ENCODE measurements at regions not wholly inside any gene's neighbourhood (a gene's known extent, or its start where the extent isn't known, plus 50 kb on each side); places are given as distances from the start of the nearest gene placed in this dataset.

DNA sequence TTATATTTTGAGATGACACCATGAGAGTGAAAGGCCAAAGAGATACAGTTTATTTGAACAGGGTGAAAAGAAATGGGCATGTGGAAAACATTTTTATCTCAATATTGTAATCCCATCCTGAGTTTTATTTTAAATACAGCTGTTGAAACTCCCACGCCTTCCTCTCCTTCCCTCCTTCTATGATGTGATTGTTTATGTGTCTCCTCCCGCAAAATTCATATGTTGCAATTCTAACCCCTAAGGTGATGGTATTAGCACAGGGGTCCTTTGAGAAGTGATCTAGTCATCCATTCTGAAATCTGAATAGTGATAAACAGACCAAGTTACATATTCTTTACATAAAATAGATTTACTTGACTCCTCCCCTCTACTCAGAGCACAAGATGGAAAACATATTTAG is 1275.4 kb upstream of the C9orf72 start:
- Histone ChIP-seq H3K79me2 (ENCODE audit: insufficient read depth, low read length) (no peaks in the 10 kb centered on the region), H2AFZ (ENCODE audit: low read length) (no peak overlapping the region), H3K4me3 (ENCODE audit: low read length, poor library complexity, severe bottlenecking) (no peak overlapping the region), H3K9me2 (replicated peaks; ENCODE audit: low read depth, low read length) (no peaks in the 10 kb centered on the region), H3K9ac (ENCODE audit: low read depth, low read length, poor library complexity, severe bottlenecking) (no peak overlapping the region), H3F3A (ENCODE audit: low read depth) (no peaks in the 10 kb centered on the region), H4K20me1 (ENCODE audit: insufficient read depth, low read length, poor library complexity, severe bottlenecking) (no peaks in the 10 kb centered on the region), H3K9me3 (ENCODE audit: insufficient read depth, low read depth, low read length) (no peaks in the 10 kb centered on the region), H3K4me2 (ENCODE audit: low read depth, low read length, poor library complexity, severe bottlenecking) (no peak overlapping the region), H3K36me3 (ENCODE audit: insufficient read depth, low read length) (no peaks in the 10 kb centered on the region), H3K4me1 (ENCODE audit: insufficient read depth, low read length, poor library complexity, severe bottlenecking) (peaks cover 24% of the 10 kb centered on the region), H3K27me3 (ENCODE audit: insufficient read depth, low read length, poor library complexity, severe bottlenecking) (no peaks in the 10 kb centered on the region)
- TF ChIP-seq, protein P1, sequence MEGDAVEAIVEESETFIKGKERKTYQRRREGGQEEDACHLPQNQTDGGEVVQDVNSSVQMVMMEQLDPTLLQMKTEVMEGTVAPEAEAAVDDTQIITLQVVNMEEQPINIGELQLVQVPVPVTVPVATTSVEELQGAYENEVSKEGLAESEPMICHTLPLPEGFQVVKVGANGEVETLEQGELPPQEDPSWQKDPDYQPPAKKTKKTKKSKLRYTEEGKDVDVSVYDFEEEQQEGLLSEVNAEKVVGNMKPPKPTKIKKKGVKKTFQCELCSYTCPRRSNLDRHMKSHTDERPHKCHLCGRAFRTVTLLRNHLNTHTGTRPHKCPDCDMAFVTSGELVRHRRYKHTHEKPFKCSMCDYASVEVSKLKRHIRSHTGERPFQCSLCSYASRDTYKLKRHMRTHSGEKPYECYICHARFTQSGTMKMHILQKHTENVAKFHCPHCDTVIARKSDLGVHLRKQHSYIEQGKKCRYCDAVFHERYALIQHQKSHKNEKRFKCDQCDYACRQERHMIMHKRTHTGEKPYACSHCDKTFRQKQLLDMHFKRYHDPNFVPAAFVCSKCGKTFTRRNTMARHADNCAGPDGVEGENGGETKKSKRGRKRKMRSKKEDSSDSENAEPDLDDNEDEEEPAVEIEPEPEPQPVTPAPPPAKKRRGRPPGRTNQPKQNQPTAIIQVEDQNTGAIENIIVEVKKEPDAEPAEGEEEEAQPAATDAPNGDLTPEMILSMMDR (conservative IDR thresholded peaks at IDR 0.05; ENCODE audit: low read length): no peak
- TF ChIP-seq EZH2phosphoT487 (IDR thresholded peaks at IDR 0.05; ENCODE audit: borderline replicate concordance): no peak

DNA sequence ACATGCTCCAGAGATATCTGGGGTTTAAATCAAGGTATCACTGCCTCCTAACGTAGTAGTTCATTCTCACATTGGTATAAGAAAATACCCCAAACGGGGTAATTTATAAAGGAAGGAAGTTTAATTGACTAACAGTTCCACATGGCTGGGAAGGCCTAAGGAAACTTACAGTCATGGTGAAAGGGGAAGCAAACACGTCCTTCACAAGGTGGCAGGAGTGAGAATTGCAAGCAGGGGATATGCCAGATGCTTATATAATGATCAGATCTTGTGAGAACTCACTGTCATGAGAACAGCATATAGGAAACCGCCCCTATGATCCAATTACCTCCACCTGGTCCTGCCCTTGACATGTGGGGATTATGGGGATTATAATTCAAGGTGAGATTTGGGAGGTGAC is 1280.2 kb upstream of the C9orf72 start:
- Histone ChIP-seq H4K20me1 (ENCODE audit: insufficient read depth, low read length, poor library complexity, severe bottlenecking) (no peaks in the 10 kb centered on the region), H3K9me2 (replicated peaks; ENCODE audit: low read depth, low read length) (no peaks in the 10 kb centered on the region), H3K9ac (ENCODE audit: low read depth, low read length, poor library complexity, severe bottlenecking) (no peak overlapping the region), H3K27me3 (ENCODE audit: insufficient read depth, low read length, poor library complexity, severe bottlenecking) (no peaks in the 10 kb centered on the region), H3K79me2 (ENCODE audit: insufficient read depth, low read length) (no peaks in the 10 kb centered on the region), H3F3A (ENCODE audit: low read depth) (no peaks in the 10 kb centered on the region), H3K36me3 (ENCODE audit: insufficient read depth, low read length) (no peaks in the 10 kb centered on the region), H3K4me2 (ENCODE audit: low read depth, low read length, poor library complexity, severe bottlenecking) (no peak overlapping the region), H3K9me3 (ENCODE audit: insufficient read depth, low read depth, low read length) (no peaks in the 10 kb centered on the region), H3K4me1 (ENCODE audit: insufficient read depth, low read length, poor library complexity, severe bottlenecking) (peaks cover 24% of the 10 kb centered on the region), H3K4me3 (ENCODE audit: low read length, poor library complexity, severe bottlenecking) (no peak overlapping the region), H2AFZ (ENCODE audit: low read length) (no peak overlapping the region)
- TF ChIP-seq EZH2phosphoT487 (IDR thresholded peaks at IDR 0.05; ENCODE audit: borderline replicate concordance): no peak
- TF ChIP-seq, protein P1 (conservative IDR thresholded peaks at IDR 0.05; ENCODE audit: low read length): peak; percentile 34; the same call in 1 of the 2 replicates

DNA sequence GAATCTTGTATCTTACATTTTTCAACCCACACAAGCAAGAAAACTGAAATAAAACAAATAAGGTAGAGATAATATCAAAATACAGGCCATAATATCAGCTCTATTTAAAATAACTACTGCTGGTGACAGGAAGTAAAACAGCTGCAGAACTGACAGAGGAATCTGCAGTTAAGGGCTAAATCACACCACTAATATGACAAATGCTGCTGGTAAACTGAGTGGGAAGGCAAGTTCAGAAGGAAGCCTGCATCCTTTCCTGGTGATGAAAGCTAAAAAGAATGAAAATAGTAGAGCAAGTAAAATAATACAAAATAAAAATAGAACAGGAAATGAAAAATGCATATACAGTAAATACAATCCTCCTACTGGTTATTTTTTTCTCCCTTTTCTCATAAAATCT is 1293.7 kb upstream of the C9orf72 start:
- Histone ChIP-seq H3K9me2 (replicated peaks; ENCODE audit: low read depth, low read length) (no peaks in the 10 kb centered on the region), H3K79me2 (ENCODE audit: insufficient read depth, low read length) (peaks cover 27% of the 10 kb centered on the region), H3K27me3 (ENCODE audit: insufficient read depth, low read length, poor library complexity, severe bottlenecking) (no peaks in the 10 kb centered on the region), H3F3A (ENCODE audit: low read depth) (peaks cover 14% of the 10 kb centered on the region), H3K36me3 (ENCODE audit: insufficient read depth, low read length) (no peaks in the 10 kb centered on the region), H3K4me2 (ENCODE audit: low read depth, low read length, poor library complexity, severe bottlenecking) (peak overlapping the region; percentile 65), H4K20me1 (ENCODE audit: insufficient read depth, low read length, poor library complexity, severe bottlenecking) (no peaks in the 10 kb centered on the region), H3K9me3 (ENCODE audit: insufficient read depth, low read depth, low read length) (no peaks in the 10 kb centered on the region), H3K4me1 (ENCODE audit: insufficient read depth, low read length, poor library complexity, severe bottlenecking) (peaks cover 79% of the 10 kb centered on the region), H3K4me3 (ENCODE audit: low read length, poor library complexity, severe bottlenecking) (peak overlapping the region; percentile 46), H2AFZ (ENCODE audit: low read length) (no peak overlapping the region), H3K9ac (ENCODE audit: low read depth, low read length, poor library complexity, severe bottlenecking) (peak overlapping the region; percentile 68)
- no peak for TF ChIP-seq EZH2phosphoT487 (IDR thresholded peaks at IDR 0.05; ENCODE audit: borderline replicate concordance)
- TF ChIP-seq, protein P1 (conservative IDR thresholded peaks at IDR 0.05; ENCODE audit: low read length): no peak

All from Loucy (cell line).